GM12872 (cell line): ENCODE measurements at regions not wholly inside any gene's neighbourhood (a gene's known extent, or its start where the extent isn't known, plus 50 kb on each side); places are given as distances from the start of the nearest gene placed in this dataset.

Source experiments
- TF ChIP-seq, protein P1 (sequence below): IDR thresholded peaks from 3 replicates; pipeline ENCODE4 v1.5.1; 2011; ENCODE audit warnings: low read depth, mild to moderate bottlenecking, low read length, moderate library complexity; ENCODE audit not compliant: insufficient read depth

DNA sequence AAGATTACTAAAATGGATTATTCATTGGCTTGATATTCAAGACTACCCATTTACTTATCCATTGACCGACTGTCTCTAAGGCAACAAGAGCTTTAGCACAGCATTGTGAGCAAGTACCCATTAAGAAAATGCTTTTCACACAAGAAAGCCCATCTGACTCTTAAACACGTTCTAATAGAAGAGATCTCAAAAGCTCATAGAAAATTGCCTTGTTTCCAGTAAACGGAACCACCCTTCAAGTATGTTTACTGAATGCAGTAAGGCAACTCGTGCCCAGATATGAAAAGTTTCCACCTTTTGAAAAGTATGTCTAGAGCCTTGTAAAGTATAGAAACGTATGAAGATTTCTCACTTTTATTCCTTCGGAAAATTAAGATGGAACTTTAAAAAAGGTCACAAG lies 655.3 kb upstream of the ALCAM start:
- TF ChIP-seq, protein P1, sequence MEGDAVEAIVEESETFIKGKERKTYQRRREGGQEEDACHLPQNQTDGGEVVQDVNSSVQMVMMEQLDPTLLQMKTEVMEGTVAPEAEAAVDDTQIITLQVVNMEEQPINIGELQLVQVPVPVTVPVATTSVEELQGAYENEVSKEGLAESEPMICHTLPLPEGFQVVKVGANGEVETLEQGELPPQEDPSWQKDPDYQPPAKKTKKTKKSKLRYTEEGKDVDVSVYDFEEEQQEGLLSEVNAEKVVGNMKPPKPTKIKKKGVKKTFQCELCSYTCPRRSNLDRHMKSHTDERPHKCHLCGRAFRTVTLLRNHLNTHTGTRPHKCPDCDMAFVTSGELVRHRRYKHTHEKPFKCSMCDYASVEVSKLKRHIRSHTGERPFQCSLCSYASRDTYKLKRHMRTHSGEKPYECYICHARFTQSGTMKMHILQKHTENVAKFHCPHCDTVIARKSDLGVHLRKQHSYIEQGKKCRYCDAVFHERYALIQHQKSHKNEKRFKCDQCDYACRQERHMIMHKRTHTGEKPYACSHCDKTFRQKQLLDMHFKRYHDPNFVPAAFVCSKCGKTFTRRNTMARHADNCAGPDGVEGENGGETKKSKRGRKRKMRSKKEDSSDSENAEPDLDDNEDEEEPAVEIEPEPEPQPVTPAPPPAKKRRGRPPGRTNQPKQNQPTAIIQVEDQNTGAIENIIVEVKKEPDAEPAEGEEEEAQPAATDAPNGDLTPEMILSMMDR, result no peak

DNA sequence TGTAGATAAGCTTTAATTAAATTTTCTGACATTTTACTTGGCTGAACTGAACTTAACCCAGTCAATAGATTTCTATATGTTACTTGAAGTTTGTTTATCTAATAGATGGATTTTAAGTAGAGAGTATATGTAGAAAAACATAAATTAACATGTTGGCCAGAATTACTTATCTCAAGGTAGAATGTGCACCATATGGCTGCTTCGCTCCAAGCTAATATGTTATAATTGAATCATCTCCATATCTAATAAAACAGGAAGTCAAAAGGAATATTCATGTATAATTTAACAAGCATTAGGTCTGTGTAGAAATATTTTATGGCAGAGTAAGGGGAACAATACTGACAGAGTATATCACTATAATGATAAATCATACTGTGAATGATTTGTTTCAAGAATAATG lies 650.7 kb upstream of the ALCAM start:
- TF ChIP-seq, protein P1, result no peak

DNA sequence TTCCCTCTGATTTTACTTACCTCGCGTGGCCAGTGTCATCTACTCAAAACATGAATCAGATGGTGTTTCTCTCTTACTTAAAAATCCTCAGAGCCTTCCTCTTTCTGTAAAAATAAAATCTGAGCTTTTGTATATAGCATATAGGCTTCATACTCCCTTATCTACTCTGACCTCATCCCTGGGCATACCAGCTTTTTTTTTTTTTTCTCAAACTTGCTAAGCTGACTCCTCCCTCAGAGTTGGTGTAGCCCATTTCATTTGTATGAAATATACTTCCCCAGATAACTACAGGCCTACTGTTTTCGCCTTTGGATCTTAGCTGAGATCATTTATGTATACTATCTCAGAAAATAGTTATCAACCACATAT lies 648.9 kb upstream of the ALCAM start:
- TF ChIP-seq, protein P1, result no peak

DNA sequence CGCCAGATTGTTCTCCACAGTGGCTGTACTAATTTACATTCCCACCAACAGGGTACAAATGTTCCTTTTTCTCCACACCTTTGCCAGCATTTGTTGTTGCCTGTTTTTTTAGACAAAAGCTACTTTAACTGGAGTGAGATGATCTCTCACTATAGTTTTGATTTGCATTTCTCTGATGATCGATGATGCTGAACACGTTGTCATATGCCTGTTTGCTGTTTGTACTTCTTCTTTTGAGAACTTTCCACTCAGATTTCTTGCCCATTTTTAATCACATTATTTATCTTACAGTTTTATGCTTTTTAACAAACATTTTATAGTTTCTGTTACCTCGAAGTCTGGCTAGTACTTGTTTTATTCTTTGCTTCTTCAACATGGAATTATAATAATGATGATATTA lies 643.7 kb upstream of the ALCAM start:
- TF ChIP-seq, protein P1, result no peak

DNA sequence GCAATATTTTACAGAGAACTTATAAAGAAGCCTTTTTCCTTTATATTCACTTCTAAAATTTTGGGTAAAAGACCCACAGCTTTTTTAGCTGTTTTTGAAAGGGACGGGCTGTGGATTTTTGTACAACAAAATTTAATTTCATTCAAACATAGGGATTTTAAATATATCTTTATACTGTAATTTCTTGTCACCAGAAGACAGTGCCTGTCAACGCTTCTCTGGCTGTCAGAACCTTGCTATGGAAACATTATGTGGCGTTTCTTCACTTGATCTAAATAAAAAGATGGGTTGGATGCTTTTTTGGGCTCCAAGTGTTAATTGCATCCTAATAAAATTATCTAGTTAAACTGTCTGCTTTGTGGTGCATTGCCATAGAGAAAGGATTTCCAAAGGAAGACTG lies 635.6 kb upstream of the ALCAM start:
- TF ChIP-seq, protein P1, result no peak

DNA sequence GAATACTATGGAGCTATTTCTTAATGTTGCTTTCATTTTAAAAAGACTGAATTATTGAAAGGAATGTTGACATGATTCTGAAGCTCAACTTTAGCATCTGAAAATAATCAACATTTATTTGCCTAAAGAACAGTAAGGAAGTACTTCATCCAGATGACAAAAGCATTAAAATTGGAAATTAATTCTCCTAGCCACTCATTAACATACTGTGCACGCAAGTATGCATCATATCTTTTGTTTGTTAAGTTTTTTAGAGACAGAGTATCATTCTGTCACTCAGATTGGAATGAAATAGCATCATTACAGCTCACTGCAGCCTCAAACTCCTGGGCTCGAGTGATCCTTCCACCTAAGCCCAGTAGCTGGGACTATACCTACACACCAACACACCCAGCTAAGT lies 632.1 kb upstream of the ALCAM start:
- TF ChIP-seq, protein P1, result no peak

DNA sequence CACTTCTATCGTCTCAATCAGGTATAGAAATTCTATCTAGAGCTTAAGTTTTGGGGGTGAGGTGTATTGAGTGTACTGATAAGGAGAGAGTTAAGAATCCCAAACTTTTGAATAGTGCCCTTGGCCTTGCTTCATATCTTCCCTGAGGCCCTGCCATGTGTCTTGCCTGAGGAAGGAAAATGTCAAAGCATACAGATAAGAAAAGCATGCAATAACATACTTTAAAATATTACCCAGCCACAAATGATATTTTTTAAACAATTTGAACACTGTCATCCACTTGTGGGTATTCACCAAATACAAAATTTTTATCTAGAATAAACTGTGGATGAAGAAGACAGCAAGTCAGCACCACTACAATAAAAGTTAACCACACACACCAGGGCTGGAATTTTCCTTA lies 631.0 kb upstream of the ALCAM start:
- TF ChIP-seq, protein P1, result no peak

DNA sequence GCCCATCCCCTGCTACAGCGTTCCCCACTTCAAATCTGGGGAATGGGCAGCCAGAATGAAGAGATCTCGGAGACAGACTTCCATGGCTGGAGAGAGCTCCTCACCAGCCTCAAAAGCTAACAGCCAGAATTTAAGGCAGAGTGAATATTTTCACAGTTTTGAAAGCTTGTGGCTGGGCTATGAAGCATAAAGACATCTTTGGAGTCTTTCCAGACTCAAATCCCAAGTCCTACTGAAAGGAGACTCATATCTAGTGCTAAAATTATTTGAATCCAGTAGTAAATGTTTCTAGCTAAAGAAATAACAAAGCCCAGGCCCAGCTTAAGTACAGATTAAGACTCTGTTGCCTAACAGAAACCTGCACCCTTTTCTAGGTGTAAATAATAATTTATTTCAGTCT lies 628.4 kb upstream of the ALCAM start:
- TF ChIP-seq, protein P1, result no peak
